Karpas-422 (cell line): ENCODE measurements at regions not wholly inside any gene's neighbourhood (a gene's known extent, or its start where the extent isn't known, plus 50 kb on each side); places are given as distances from the start of the nearest gene placed in this dataset.
A peak's percentile ranks its signal among the peaks of the same experiment; 100 is the strongest.

Source experiments
- DNase-seq: peaks from one replicate; pipeline ENCODE4 v3.0.0-alpha.2; 2015
- H2AFZ ChIP-seq: fragments of 200-600 bp; sonication (generic); 2 replicates; pipeline ENCODE4 v1.6.1; 2014; ENCODE audit warnings: antibody characterized with exemption, low read length, mixed read lengths
- H3K27ac ChIP-seq: fragments of 200-600 bp; sonication (generic); 2 replicates; pipeline ENCODE4 v1.5.1; 2014; ENCODE audit warnings: mild to moderate bottlenecking, low read length, moderate library complexity
- H3K27me3 ChIP-seq: fragments of 200-600 bp; sonication (generic); 2 replicates; pipeline ENCODE4 v1.6.1; 2014; ENCODE audit warnings: low read length, mixed read lengths
- H3K36me3 ChIP-seq: fragments of 200-600 bp; sonication (generic); 2 replicates; pipeline ENCODE4 v1.6.1; 2014; ENCODE audit warnings: low read length, mixed read lengths; ENCODE audit not compliant: insufficient read depth
- H3K4me1 ChIP-seq: fragments of 200-600 bp; sonication (generic); 2 replicates; pipeline ENCODE4 v1.6.1; 2014; ENCODE audit warnings: mild to moderate bottlenecking, low read length, mixed read lengths
- H3K4me2 ChIP-seq: fragments of 200-600 bp; sonication (generic); 2 replicates; pipeline ENCODE4 v1.6.1; 2014; ENCODE audit warnings: low read length, low read depth, mild to moderate bottlenecking; ENCODE audit not compliant: poor library complexity, severe bottlenecking
- H3K4me3 ChIP-seq: fragments of 200-600 bp; sonication (generic); 2 replicates; pipeline ENCODE4 v1.5.1; 2014; ENCODE audit warnings: mild to moderate bottlenecking, antibody characterized with exemption, low read length, mixed read lengths
- H3K79me2 ChIP-seq: fragments of 200-600 bp; sonication (generic); 2 replicates; pipeline ENCODE4 v1.6.1; 2014; ENCODE audit warnings: mild to moderate bottlenecking, low read length, mixed read lengths
- H3K9ac ChIP-seq: fragments of 200-600 bp; sonication (generic); 2 replicates; pipeline ENCODE4 v1.6.0; 2014; ENCODE audit warnings: low read length
- H3K9me2 ChIP-seq: fragments of 200-600 bp; sonication (generic), shearing (Covaris generic); replicated peaks from 2 replicates; pipeline ENCODE4 v1.6.0; 2014; ENCODE audit warnings: mild to moderate bottlenecking, low read length, moderate library complexity; ENCODE audit not compliant: insufficient read depth
- H3K9me3 ChIP-seq: fragments of 300-700, 200-600 bp; sonication (generic); 2 replicates; pipeline ENCODE4 v1.6.1; 2014; ENCODE audit warnings: low read length, mixed read lengths
- H4K20me1 ChIP-seq: fragments of 200-600 bp; sonication (generic); 2 replicates; pipeline ENCODE4 v1.6.1; 2014; ENCODE audit warnings: mild to moderate bottlenecking, antibody characterized with exemption, low read length, low read depth; ENCODE audit not compliant: insufficient read depth

DNA sequence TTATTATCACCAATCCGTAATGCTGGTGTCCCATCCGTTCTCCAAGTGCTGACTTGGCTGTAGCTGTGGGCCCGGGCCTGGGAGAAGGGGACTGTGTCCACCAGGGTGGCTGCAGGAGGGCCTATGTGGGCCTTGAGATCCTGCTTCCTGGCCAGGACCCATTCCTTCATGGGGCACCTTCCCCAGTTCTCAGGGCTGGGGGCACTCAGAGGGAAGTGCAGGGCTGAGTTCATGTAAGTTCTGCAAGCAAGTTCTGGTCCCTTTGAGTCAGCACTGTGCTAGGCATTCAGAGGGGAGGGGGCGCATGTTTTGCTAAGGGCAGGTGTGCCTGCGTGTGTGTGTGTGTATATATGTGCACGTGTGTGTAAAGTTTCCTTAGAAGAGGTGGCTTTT is 94.0 kb downstream of the GLI2 start:
- no peak for DNase-seq
- Histone ChIP-seq H3K4me3 (no peak overlapping the region), H4K20me1 (0 out of 2 replicates have a peak, but pooled peaks cover 2% of the 10 kb centered on the region), H3K27me3 (no peaks in the 10 kb centered on the region), H3K79me2 (no peaks in the 10 kb centered on the region), H2AFZ (no peak overlapping the region), H3K9ac (no peak overlapping the region), H3K36me3 (no peaks in the 10 kb centered on the region), H3K4me1 (no peaks in the 10 kb centered on the region), H3K9me2 (no peaks in the 10 kb centered on the region), H3K4me2 (no peak overlapping the region), H3K9me3 (no peaks in the 10 kb centered on the region), H3K27ac (no peak overlapping the region)

- H3K4me3 ChIP-seq = no peak overlapping the region
- H3K27me3 ChIP-seq = no peaks in the 10 kb centered on the region
- no peak overlapping the region for H3K27ac ChIP-seq
- no peaks in the 10 kb centered on the region for H3K9me2 ChIP-seq
- H4K20me1 ChIP-seq = 0 out of 2 replicates have a peak, but pooled peaks cover 2% of the 10 kb centered on the region
- no peaks in the 10 kb centered on the region for H3K4me1 ChIP-seq
- no peaks in the 10 kb centered on the region for H3K36me3 ChIP-seq
- no peak overlapping the region for H2AFZ ChIP-seq
- H3K4me2 ChIP-seq = no peak overlapping the region
- no peaks in the 10 kb centered on the region for H3K9me3 ChIP-seq
- no peak overlapping the region for H3K9ac ChIP-seq
- no peaks in the 10 kb centered on the region for H3K79me2 ChIP-seq
- DNase-seq = no peak
Observed at GRCh38 chr2:120830096-120830830, 94.6 kb downstream of the GLI2 start.

DNA sequence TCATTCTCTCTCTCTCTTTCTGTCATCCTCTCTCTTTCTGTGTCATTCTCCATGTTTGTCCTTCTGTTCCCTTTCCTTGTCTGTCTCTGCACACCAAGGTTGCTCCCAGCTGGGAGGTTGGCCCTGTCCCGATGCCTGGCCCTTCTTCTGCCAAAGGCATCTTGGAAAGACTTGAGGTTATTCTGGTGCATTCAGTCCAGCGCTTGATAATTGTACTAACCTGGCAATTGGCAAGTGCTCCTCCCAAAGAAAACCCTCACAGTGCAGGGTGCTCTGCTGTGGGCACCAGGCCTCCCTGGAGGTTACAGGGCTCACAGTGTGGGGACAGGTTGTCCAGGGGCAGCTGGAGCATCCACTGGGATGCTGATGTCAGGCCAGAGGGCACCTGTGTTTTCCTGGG is 95.4 kb downstream of the GLI2 start:
- H2AFZ ChIP-seq = no peak overlapping the region
- H3K4me3 ChIP-seq = no peak overlapping the region
- no peaks in the 10 kb centered on the region for H3K79me2 ChIP-seq
- no peaks in the 10 kb centered on the region for H3K9me2 ChIP-seq
- H3K27me3 ChIP-seq = no peaks in the 10 kb centered on the region
- H3K36me3 ChIP-seq = no peaks in the 10 kb centered on the region
- no peak overlapping the region for H3K27ac ChIP-seq
- H4K20me1 ChIP-seq = 0 out of 2 replicates have a peak, but pooled peaks cover 2% of the 10 kb centered on the region
- DNase-seq = no peak
- H3K9ac ChIP-seq = no peak overlapping the region
- no peaks in the 10 kb centered on the region for H3K4me1 ChIP-seq
- H3K4me2 ChIP-seq = no peak overlapping the region
- H3K9me3 ChIP-seq = no peaks in the 10 kb centered on the region

DNA sequence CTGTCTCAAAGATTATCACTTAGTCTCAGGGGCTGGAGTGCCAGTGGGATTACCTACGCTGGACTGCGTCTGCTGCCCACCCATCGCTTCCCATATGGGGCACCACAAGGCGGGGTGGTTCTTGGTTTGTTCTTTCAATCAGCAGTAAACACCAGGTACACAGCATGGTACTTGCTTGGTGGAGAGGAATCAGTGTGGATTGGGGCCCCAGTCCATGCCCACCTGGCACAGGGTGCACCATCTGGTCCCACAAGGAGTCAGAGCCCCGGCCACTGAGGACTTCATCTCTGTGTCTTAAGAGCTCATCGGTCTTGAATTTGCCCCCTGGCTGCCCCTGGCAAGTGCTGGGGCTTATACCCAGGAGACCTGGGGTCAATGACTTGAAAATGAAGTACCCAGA is 96.2 kb downstream of the GLI2 start:
- H3K36me3 ChIP-seq = no peaks in the 10 kb centered on the region
- no peaks in the 10 kb centered on the region for H3K9me2 ChIP-seq
- no peaks in the 10 kb centered on the region for H3K9me3 ChIP-seq
- no peak overlapping the region for H3K4me2 ChIP-seq
- no peak overlapping the region for H3K27ac ChIP-seq
- H3K9ac ChIP-seq = no peak overlapping the region
- H3K4me1 ChIP-seq = no peaks in the 10 kb centered on the region
- no peak overlapping the region for H3K4me3 ChIP-seq
- no peak for DNase-seq
- H4K20me1 ChIP-seq = 0 out of 2 replicates have a peak, but pooled peaks cover 2% of the 10 kb centered on the region
- H3K27me3 ChIP-seq = no peaks in the 10 kb centered on the region
- H3K79me2 ChIP-seq = no peaks in the 10 kb centered on the region
- no peak overlapping the region for H2AFZ ChIP-seq

DNA sequence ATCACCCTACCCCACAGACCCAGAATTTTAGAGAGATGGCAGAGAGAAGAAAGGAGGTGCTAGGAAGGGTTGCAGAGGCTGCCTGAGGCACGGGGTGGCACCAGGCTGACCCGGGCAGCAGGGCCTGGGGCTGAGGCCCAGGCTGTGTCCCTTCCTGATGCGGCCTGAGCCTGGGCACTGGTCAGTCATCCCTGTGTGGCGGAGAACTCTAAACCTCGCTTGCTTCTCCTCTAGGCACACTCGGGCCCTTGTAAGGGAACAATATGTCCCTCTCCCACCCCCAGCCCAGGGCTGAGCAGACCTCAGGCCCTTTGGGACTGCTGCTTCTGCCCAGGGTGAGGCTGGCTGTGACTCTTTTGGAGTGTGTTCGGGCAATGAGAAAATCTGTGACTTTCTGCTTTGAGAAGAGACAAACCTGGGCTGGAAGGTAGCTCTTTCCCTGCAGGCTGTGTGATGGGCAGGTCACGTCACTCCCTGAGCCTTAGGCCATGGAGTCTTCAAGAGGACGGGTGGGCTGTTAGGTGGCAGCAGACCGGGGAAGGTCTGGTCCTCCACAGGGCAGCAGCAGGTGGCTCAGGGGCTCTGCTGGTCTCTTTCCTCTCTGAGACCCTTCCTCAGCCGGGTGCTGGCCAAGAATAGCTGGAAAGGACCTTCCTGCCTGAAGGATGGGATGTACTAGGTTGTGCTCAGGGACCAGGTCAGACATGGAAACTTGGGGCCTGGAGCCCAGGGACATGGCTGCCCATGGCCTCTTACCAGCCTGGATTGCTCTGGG is 96.8 kb downstream of the GLI2 start:
- H4K20me1 ChIP-seq = 0 out of 2 replicates have a peak, but pooled peaks cover 2% of the 10 kb centered on the region
- no peak overlapping the region for H3K4me2 ChIP-seq
- DNase-seq = no peak
- no peak overlapping the region for H3K9ac ChIP-seq
- H3K79me2 ChIP-seq = no peaks in the 10 kb centered on the region
- H3K9me2 ChIP-seq = no peaks in the 10 kb centered on the region
- no peak overlapping the region for H3K27ac ChIP-seq
- no peak overlapping the region for H2AFZ ChIP-seq
- H3K36me3 ChIP-seq = no peaks in the 10 kb centered on the region
- no peak overlapping the region for H3K4me3 ChIP-seq
- H3K27me3 ChIP-seq = no peaks in the 10 kb centered on the region
- no peaks in the 10 kb centered on the region for H3K9me3 ChIP-seq
- no peaks in the 10 kb centered on the region for H3K4me1 ChIP-seq

DNA sequence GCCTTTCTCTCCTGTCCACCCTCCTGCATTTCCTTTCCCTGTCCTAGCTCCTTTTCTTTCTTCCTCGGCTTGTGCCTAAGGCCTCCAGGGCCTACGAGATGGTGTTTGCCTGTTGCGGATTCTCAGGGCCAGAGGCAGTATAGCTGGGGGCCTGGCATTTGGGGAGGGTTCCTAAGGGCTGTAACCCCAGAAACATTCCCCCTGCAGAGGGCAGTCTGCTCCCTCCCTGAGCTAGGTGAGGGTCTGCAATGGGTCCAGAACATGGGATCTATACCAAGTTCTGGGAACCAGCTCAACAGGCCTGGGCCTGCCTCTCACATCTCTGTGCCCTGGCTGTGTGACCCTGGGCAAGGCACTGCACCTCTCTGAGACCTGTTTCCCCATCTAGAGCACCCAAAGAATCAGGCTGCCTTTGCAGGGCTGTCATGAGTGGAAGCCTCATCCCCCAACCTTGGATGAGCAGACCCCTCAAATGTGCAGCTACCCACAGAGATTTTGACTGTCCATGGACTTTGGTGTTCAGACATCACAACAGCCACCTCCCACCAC is 97.5 kb downstream of the GLI2 start:
- Histone ChIP-seq H3K9me3 (no peaks in the 10 kb centered on the region), H3K4me1 (no peaks in the 10 kb centered on the region), H3K9me2 (no peaks in the 10 kb centered on the region), H2AFZ (no peak overlapping the region), H4K20me1 (0 out of 2 replicates have a peak, but pooled peaks cover 2% of the 10 kb centered on the region), H3K27ac (no peak overlapping the region), H3K4me3 (no peak overlapping the region), H3K9ac (no peak overlapping the region), H3K36me3 (no peaks in the 10 kb centered on the region), H3K79me2 (no peaks in the 10 kb centered on the region), H3K4me2 (no peak overlapping the region), H3K27me3 (no peaks in the 10 kb centered on the region)
- DNase-seq = peak; percentile 44

DNA sequence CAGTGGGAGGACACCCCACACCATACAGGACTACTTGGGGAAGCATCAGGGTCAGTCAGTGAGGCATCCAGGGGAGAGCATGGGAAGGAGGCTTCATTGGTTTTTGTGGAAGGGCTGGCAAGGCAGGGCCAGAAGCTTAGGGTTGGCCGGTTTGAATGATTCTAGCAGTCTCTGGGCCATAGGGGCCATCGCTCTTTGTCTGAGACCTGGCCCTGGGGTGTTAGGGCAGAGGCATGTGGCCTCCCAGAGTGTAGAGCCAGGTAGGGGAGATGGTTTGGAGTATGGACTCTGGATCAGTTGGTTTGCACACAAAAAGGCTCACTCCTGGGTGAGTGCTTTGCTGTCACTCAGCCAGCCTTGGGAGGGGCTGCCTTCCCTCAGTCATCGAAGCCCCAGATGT is 98.5 kb downstream of the GLI2 start:
- 0 out of 2 replicates have a peak, but pooled peaks cover 2% of the 10 kb centered on the region for H4K20me1 ChIP-seq
- no peak overlapping the region for H3K4me2 ChIP-seq
- H3K27ac ChIP-seq = no peak overlapping the region
- no peak overlapping the region for H2AFZ ChIP-seq
- H3K4me1 ChIP-seq = no peaks in the 10 kb centered on the region
- H3K9me2 ChIP-seq = no peaks in the 10 kb centered on the region
- no peak overlapping the region for H3K9ac ChIP-seq
- no peaks in the 10 kb centered on the region for H3K79me2 ChIP-seq
- H3K36me3 ChIP-seq = no peaks in the 10 kb centered on the region
- no peaks in the 10 kb centered on the region for H3K9me3 ChIP-seq
- no peak overlapping the region for H3K4me3 ChIP-seq
- DNase-seq = no peak
- no peaks in the 10 kb centered on the region for H3K27me3 ChIP-seq

GRCh38 chr2:120836281-120836680 is 100.6 kb downstream of the GLI2 start:
- 0 out of 2 replicates have a peak, but pooled peaks cover 2% of the 10 kb centered on the region for H4K20me1 ChIP-seq
- H3K4me3 ChIP-seq = no peak overlapping the region
- H3K4me1 ChIP-seq = no peaks in the 10 kb centered on the region
- no peaks in the 10 kb centered on the region for H3K79me2 ChIP-seq
- no peak overlapping the region for H3K9ac ChIP-seq
- no peaks in the 10 kb centered on the region for H3K27me3 ChIP-seq
- no peaks in the 10 kb centered on the region for H3K9me2 ChIP-seq
- H3K36me3 ChIP-seq = no peaks in the 10 kb centered on the region
- no peak for DNase-seq
- H3K27ac ChIP-seq = no peak overlapping the region
- H3K4me2 ChIP-seq = no peak overlapping the region
- no peak overlapping the region for H2AFZ ChIP-seq
- H3K9me3 ChIP-seq = no peaks in the 10 kb centered on the region
